ENCODE measurements at regions not wholly inside any gene's neighbourhood (a gene's known extent, or its start where the extent isn't known, plus 50 kb on each side); places are given as distances from the start of the nearest gene placed in this dataset.
"Not testable (repeated sequence)": the region's sequence is repeated elsewhere in the genome, so short reads cannot be mapped to it uniquely, and the experiment has no call there.

DNA sequence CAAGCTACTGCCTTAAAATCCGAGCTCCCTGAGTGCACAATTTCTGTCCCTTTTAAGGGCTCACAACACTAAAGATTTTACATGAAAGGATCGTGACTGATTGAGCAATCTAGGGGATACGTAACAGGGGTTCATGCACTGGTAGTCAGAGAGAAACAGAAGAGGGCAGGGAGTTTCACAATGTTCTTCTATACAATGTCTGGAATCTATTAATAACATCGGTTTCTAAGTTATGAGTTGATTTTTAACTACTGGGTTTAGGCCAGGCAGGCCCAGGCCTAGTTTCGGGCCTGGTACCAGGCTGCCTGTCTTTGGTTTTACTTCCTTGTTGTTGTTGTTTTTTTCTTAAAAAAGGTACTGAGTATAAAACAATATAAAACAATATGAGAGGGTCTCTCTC, 632.4 kb upstream of the AMOT start:
- DNase-seq = not testable (repeated sequence)

GRCh38 chrX:113470166-113470565, 629.5 kb upstream of the AMOT start:
- no peak for DNase-seq

DNA sequence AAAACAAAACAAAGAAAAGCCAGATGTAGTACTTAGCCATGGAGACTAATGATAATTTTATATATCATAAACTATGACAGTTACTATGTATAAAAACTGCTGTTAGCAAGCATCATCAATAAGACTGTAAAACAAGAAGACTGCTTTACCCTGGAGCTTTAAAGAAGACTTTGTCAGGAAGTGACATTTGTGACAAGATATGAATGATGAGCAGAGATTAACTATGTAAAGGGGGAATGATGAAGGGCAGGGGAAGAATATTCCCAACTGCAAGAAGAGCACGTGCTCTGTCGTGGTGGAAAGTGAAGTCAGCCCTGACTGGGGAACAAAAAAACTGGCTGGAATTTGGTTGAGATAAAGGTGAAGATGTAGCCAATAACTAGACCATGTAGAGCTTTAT, 617.1 kb upstream of the AMOT start:
- no peak for DNase-seq

DNA sequence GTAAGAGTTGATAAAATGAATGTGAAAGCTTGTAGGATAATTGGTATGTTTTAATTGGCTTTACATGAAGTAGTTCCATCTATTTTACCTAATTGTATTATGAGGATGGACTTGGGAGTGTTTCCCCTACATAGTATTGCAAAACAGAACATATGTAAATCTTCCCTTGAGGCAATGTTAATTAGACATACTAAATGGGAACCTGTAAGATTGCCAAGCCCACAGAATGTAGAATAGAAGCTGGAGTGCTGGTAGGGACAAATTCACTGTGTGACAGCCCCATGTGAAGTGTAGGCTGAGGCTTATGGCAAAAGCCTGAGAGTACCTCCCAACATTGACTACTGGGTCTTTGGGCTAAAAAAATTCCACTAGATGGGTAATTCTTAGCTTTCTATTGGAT, 615.0 kb upstream of the AMOT start:
- DNase-seq = no peak

DNA sequence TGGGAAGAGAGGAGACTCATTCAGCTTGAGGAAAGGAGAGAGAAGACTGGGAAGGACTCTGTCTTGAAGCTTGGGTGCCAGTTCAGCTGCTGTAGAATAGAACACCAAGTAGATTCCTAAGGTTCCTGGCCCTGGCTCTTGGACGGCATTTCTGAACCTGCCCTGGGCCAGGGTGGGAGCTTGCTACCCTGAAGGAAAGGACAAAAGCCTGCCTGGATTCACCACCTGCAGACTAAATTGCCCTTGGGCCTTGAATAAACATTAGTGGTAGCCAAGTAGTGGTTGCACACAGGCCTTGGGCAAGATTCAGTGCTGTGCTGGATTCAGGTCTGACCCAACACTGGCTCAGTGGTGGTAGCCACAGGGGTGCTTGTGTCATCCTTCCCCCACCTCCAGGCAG, 588.4 kb upstream of the AMOT start:
- no peak for DNase-seq

GRCh38 chrX:113422323-113422722, 581.7 kb upstream of the AMOT start:
- DNase-seq = no peak

DNA sequence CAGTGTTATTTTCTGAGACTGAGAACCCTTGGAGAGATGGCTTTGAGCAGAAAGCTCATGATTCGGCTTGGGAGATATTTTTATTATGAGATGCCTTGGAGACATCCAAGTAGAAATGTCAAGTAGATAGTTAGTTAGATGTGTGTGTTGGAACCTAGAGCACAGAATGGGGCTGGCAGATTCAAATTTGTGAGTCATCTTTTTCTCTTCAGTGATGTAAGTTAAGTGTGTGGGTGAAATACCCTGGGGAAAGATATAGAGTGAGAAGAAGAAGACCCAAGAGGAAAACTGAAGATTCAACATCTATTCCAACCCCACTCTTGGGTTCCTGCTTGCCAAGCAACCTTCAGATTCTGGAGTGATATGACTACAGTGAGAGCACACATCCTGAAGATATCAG, 580.8 kb upstream of the AMOT start:
- DNase-seq = no peak

GRCh38 chrX:113412106-113412505, 571.5 kb upstream of the AMOT start:
- DNase-seq = no peak

GRCh38 chrX:113408843-113409242, 568.2 kb upstream of the AMOT start:
- DNase-seq = no peak

DNA sequence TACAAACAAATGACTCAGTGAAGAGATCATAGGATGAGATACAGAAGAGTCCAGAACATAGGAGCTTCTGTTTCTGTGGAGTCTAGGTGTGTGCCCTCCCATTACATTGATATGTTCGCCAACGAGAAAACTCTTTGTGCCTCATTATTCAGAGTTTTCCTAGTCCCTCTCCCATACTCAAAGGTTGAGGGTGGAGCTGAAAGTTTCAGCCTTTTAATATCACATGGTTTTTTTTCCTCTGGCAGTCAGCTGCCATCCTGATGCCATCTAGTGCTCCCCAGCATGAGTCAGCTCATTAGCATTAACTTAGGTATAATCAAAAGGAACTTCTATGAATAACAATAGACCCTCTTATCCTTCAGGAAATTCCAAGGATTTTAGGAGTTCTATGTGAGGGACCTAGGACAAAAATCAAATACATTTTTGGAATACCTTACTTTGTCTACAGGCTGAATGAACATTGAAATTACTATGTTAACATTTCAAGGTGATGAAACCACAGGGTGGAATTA, 559.6 kb upstream of the AMOT start:
- no peak for DNase-seq

DNA sequence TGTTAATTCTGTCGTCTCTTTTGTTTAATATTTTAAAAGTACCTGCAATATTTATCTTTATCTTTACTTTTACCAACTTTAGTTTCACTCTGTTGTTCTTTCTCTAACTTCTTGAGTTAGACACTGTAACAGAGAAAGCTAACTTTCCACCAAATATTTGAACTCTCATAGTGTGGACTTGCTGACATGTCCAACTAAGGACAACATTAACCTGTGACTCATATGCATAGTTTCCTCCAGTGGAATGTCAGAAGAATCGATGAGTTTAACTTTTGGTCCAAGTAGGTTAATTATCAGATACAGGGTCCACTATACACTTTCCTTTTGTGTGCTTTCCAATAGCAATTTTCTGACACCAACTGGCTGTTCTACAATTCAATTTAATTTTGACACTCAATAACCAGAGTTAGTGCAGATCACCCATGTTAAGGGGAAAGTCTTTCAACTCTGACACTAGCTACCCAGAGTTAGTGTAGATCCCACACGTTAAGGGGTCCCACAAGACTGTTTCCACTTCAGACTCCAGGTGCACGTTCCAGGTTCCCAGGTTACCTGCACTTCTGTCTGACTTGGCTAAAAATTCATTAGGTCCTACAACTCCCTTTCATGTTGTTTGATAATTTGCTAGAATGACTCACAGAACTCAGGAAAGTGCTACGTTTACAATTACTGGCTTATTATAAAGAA, 559.0 kb upstream of the AMOT start:
- no peak for DNase-seq

- DNase-seq = no peak
Observed at GRCh38 chrX:113392355-113392754, 551.7 kb upstream of the AMOT start.

DNA sequence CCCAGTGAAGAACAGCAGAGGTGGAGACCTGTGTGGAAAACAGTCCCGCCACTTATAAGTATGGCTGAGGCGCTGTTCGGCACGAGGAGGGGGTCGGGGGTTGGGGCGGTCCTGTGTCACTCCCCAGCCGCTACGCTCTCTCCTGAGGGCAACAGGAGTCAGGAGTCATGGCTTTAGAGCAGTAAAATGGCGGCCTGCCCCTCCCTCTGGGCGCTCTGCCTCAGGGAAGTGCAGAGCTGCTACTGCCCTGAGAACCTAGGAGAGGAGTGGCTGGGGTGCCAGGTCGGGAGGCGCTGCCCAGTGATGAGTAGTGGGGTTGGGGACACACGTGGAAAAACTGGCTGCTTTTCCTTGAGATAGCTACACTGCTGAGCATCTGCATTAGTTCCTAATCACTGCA, 551.2 kb upstream of the AMOT start:
- no peak for DNase-seq

GRCh38 chrX:113390531-113390930, 549.9 kb upstream of the AMOT start:
- no peak for DNase-seq

DNA sequence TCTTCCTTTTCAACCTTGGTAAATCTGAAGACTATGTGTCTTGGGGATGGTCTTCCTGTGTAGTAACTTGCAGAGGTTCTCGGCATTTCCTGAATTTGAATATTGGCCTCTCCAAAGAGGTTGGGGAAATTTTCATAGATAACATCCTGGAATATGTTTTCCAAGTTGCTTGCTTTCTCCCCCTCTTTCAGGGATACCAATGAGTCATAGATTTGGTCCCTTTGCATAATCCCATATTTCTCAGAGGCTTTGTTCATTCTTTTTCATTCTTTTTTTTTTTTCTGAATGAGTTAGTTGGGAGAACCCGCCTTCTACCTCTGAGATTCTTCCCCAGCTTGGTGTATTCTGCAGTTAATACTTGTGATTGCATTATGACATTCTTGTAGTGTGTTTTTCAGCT, 549.2 kb upstream of the AMOT start:
- DNase-seq = no peak

DNA sequence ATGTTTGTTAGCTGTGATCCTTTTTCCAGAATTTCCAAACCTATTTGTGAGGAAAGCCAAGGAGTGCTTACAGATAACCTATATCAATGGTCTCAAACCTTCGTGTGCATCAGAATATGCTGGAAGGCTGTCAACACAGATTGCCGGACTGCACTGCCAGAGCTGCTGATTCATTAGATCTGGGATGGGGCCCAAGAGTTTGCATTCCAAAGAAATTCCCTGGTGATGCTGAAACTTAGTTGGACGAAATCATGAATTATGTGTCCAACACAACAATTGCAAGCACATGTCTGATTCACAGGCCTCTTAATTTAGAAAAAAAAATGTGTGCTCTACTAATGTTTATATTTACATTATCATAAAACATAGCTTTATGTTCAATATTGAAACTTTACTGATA, 544.0 kb upstream of the AMOT start:
- DNase-seq = no peak

DNA sequence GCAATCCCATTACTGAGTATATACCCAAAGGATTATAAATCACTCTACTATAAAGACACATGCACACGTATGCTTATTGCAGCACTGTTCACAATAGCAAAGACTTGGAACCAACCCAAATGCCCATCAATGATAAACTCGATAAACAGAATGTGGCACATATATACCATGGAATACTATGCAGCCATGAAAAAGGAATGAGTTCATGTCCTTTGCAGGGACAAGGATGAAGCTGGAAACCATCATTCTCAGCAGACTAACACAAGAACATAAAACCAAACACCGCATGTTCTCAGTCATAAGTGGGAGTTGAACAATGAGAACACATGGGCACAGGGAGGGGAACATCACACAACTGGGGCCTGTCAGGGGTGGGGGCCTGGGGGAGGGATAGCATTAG, 532.8 kb upstream of the AMOT start:
- DNase-seq = not testable (repeated sequence)

DNA sequence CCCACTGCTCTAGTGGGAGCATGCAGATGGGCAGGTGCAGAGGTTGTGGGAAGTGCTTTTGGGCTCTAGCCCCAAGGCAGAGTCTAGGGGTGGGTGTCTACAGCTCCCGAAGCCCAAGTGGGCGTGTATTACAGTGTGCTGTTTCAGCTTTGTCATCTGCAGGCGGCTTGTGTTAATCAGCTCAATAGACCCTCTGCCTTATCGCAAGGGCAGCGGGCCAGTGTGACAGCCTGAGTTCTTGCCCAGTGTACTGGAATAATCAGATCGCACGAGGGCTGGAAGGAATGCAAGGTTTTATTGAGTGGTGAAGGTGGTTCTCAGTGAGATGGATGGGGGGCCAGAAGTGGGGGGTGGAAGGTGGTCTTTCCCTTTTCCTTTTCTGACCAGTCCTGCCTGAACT, 529.4 kb upstream of the AMOT start:
- no peak for DNase-seq

DNA sequence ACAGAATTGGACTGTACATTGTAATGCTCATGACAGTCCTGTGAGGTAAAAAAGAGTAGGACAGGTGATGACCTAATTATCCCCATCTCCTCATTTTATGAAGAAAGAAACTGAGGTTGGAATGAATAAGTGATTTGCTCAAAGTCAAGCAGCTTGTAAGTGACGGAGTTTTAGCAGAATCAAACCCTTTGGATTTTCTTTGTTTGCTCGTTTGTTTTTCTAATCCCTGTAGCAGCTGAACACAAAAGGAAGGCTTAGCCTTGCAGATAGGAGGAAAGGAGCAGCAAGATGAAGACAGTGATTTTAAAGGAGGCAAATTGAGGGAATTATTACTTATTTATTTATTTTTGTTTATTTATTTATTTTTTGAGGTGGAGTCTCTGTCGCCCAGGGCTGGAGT, 528.4 kb upstream of the AMOT start:
- DNase-seq = no peak

- no peak for DNase-seq
Observed at GRCh38 chrX:113353134-113353533, 512.5 kb upstream of the AMOT start.

DNA sequence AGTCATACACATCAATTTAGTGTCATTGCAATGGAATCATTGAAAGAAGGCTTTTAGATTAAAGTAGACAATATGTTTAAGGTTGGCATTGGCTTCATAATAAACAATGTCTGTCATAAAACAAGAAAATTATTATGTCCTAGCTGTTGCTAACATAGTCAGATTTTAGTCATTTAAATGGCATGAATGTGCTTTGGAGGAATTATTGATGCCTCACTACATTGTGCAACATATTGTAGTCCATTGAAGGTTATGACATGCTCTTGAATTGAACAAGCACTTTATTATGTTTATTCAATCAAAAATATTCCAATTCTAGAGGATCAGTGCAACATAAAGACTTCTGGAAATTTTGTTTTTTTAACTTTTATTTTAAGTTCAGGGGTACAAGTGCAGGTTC, 489.8 kb upstream of the AMOT start:
- DNase-seq = no peak

GRCh38 chrX:113315927-113316326, 475.3 kb upstream of the AMOT start:
- no peak for DNase-seq

- no peak for DNase-seq
Observed at GRCh38 chrX:113305496-113305895, 464.9 kb upstream of the AMOT start.

GRCh38 chrX:113300580-113300979, 459.9 kb upstream of the AMOT start:
- DNase-seq = no peak

DNA sequence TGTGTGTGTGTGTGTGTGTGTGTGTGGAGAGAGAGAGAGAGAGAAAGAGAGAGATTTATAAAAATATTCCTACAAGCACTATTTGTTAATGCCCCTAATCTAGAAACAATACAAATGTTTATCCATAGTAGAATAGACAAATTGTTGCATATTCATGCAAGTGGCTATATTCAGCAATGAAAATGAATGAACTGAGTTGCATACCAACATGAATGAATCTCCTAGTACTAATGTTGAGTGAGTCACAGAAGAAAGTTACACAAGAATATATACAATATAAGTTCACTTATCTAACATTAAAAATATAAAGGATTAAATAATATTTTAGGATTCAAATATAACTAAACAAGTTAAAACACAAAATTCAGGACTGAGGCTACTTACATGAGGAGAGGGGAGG, 456.8 kb upstream of the AMOT start:
- DNase-seq = no peak

DNA sequence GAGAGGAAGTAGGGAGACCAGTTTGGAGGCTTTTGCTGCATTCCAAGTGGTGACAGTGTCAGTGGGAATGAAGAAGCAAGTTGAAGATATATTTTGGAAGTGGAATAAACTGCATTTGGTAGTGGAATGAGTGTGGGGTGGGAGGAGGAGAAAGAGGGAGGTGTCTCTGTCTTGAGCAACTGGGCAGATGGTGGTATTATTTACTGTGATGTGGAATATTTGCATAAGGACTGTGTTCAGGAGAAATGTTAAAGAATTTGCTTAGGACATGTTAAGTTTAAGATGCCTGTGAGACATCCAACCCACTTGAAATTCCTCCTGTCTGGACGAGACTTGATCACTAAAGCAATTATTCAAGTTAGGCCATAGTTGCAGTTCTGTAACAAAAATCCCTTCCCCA, 448.9 kb upstream of the AMOT start:
- no peak for DNase-seq

Data from NCI-H526 (cell line).